A673 (cell line): ENCODE measurements at regions not wholly inside any gene's neighbourhood (a gene's known extent, or its start where the extent isn't known, plus 50 kb on each side); places are given as distances from the start of the nearest gene placed in this dataset.

ENCODE experiments used
- BruUV-seq: library from RNA; stranded (reverse); fragments of 400-500 nt; replicated peaks from 2 replicates; lab custom pipeline; 2021; lab: Mats Ljungman, UMichigan
- CTCF ChIA-PET: fragments of 300-600 bp; sonication (Branson Sonifier 250); formaldehyde crosslinking; loops from one replicate; lab custom pipeline; 2022; ENCODE audit warnings: antibody characterized with exemption; lab: Charles Lee
- POLR2A ChIA-PET: fragments of 300-600 bp; sonication (Branson Sonifier 250); formaldehyde crosslinking; loops from one replicate; lab custom pipeline; 2022; ENCODE audit warnings: antibody characterized with exemption; ENCODE audit not compliant: low non-redundant PET; lab: Charles Lee
- DNase-seq: peaks from one replicate; pipeline ENCODE4 v3.0.0-alpha.2; 2015; ENCODE audit warnings: low spot score
- H3K27ac ChIP-seq: fragments of 200-600 bp; sonication (generic); 2 replicates; pipeline ENCODE4 v1.5.1; 2016; ENCODE audit warnings: mixed run types, low read depth, mild to moderate bottlenecking, mixed read lengths, antibody characterized with exemption, low read length; ENCODE audit not compliant: poor library complexity, severe bottlenecking
- H3K27me3 ChIP-seq: fragments of 200-600 bp; sonication (generic); replicated peaks from 2 replicates; pipeline ENCODE4 v1.6.1; 2017; ENCODE audit warnings: mixed run types, low read depth, mild to moderate bottlenecking, mixed read lengths, antibody characterized with exemption, low read length; ENCODE audit not compliant: insufficient read depth, poor library complexity
- H3K36me3 ChIP-seq: fragments of 200-600 bp; sonication (generic); 2 replicates; pipeline ENCODE4 v1.6.1; 2016; ENCODE audit warnings: mixed run types, mild to moderate bottlenecking, mixed read lengths, antibody characterized with exemption, low read length; ENCODE audit not compliant: insufficient read depth, poor library complexity, severe bottlenecking
- H3K4me1 ChIP-seq: fragments of 200-600 bp; sonication (generic); 2 replicates; pipeline ENCODE4 v1.6.1; 2017; ENCODE audit warnings: mixed run types, mild to moderate bottlenecking, mixed read lengths, antibody characterized with exemption, low read length; ENCODE audit not compliant: insufficient read depth, poor library complexity, severe bottlenecking
- H3K4me3 ChIP-seq: fragments of 200-600 bp; sonication (generic); 2 replicates; pipeline ENCODE4 v1.5.1; 2016; ENCODE audit warnings: low read depth, mixed run types, mild to moderate bottlenecking, mixed read lengths, low read length; ENCODE audit not compliant: poor library complexity, severe bottlenecking
- H3K9me3 ChIP-seq: fragments of 200-600 bp; sonication (generic); 2 replicates; pipeline ENCODE4 v1.6.1; 2016; ENCODE audit warnings: mixed run types, low read depth, mild to moderate bottlenecking, mixed read lengths, antibody characterized with exemption, low read length; ENCODE audit not compliant: poor library complexity, severe bottlenecking
- CTCF ChIP-seq: fragments of 300-800, 200-600 bp; sonication (generic); conservative IDR thresholded peaks from 2 replicates; pipeline ENCODE4 v1.5.1; 2017; ENCODE audit warnings: low read depth, mild to moderate bottlenecking, antibody characterized with exemption, low read length, moderate library complexity, mixed read lengths
- EZH2 ChIP-seq: fragments of 200-600 bp; sonication (generic); IDR thresholded peaks from 2 replicates; pipeline ENCODE4 v1.6.1; 2017; ENCODE audit warnings: borderline replicate concordance, low read depth, mild to moderate bottlenecking, mixed read lengths, antibody characterized with exemption, low read length; ENCODE audit not compliant: poor library complexity, severe bottlenecking
- intact Hi-C: fragments of 100-400 bp; cut with micrococcal nuclease; formaldehyde crosslinking; loops from one replicate; pipeline ENCODE4 v1.10.0; 2022; ENCODE audit not compliant: unreplicated experiment

- Histone ChIP-seq H3K36me3 (no peaks in the 10 kb centered on the region), H3K4me3 (no peak overlapping the region), H3K27ac (no peak overlapping the region), H3K4me1 (no peaks in the 10 kb centered on the region), H3K27me3 (no peaks in the 10 kb centered on the region), H3K9me3 (peaks cover 9% of the 10 kb centered on the region)
- POLR2A ChIA-PET, result no interaction called here
- BruUV-seq, result no TSS peak
- CTCF ChIA-PET, result no interaction called here
- intact Hi-C loops, result no loop called here
- TF ChIP-seq EZH2, result no peak
- no peak for TF ChIP-seq CTCF
- DNase-seq, result no peak
Observed at GRCh38 chr5:33010846-33011245, 299.7 kb downstream of the NPR3 start.

GRCh38 chr5:33011801-33012200, 300.7 kb downstream of the NPR3 start:
- ChIA-PET POLR2A (no interaction called here), CTCF (no interaction called here)
- Histone ChIP-seq H3K4me1 (no peaks in the 10 kb centered on the region), H3K36me3 (no peaks in the 10 kb centered on the region), H3K4me3 (no peak overlapping the region), H3K27me3 (no peaks in the 10 kb centered on the region), H3K9me3 (peaks cover 9% of the 10 kb centered on the region), H3K27ac (no peak overlapping the region)
- intact Hi-C loops, result no loop called here
- TF ChIP-seq EZH2, result no peak
- TF ChIP-seq CTCF, result no peak
- no TSS peak for BruUV-seq
- no peak for DNase-seq

DNA sequence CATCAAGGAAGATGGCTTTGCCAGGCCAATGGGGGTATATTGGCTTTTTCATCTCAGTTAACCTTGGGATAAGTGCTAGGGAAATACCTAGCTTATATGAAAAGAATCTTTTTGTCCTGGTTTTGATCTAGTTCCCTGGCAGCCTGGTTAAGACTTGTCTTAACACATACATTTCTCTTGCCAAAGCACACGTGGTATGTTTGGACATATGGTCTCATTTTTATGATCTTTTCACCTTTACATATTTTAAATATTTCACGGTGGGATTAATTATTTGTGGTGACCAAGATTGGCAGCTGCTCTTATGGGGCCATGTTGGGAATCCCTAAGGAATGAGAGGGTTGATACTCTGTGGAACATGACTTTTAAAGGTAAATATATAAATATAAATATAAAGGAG, 312.5 kb downstream of the NPR3 start:
- Histone ChIP-seq H3K4me3 (no peak overlapping the region), H3K36me3 (no peaks in the 10 kb centered on the region), H3K27ac (no peak overlapping the region), H3K27me3 (no peaks in the 10 kb centered on the region), H3K4me1 (no peaks in the 10 kb centered on the region), H3K9me3 (no peaks in the 10 kb centered on the region)
- intact Hi-C loops, result no loop called here
- CTCF ChIA-PET, result no interaction called here
- TF ChIP-seq CTCF, result no peak
- no peak for TF ChIP-seq EZH2
- no peak for DNase-seq
- no TSS peak for BruUV-seq
- POLR2A ChIA-PET, result no interaction called here
